GM18505 (cell line): ENCODE measurements at regions not wholly inside any gene's neighbourhood (a gene's known extent, or its start where the extent isn't known, plus 50 kb on each side); places are given as distances from the start of the nearest gene placed in this dataset.

Experiments
- ATAC-seq: cut with Tn5 transposase; IDR thresholded peaks from one replicate; pipeline ENCODE4 v1.9.1; 2021; ENCODE audit not compliant: unreplicated experiment
- POLR2A ChIP-seq: IDR thresholded peaks from 4 replicates; pipeline ENCODE4 v1.6.1; 2011; ENCODE audit warnings: borderline replicate concordance; ENCODE audit not compliant: insufficient read depth, insufficient read length; ENCODE audit errors: extremely low read depth

DNA sequence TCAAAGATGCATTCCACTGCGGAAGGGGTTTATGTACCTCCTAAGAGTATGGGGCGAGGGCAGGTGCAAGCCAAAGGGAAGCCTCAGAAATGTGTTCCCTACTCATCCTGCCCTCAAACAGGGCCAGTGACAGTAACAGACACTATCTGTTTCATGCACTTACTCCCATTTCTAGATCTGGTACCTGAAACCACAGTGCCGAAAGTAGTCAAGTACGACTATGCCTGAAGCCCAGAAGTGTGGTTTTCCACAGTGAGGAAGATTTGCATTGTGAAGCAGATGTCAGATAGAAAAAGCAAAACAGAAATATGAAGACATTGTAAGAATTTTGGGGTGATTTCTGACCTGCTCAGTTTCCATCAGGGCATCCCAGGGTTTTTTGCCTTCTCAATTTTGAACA is 748.7 kb downstream of the RNF144A start:
- no peak for TF ChIP-seq POLR2A
- ATAC-seq = no peak

DNA sequence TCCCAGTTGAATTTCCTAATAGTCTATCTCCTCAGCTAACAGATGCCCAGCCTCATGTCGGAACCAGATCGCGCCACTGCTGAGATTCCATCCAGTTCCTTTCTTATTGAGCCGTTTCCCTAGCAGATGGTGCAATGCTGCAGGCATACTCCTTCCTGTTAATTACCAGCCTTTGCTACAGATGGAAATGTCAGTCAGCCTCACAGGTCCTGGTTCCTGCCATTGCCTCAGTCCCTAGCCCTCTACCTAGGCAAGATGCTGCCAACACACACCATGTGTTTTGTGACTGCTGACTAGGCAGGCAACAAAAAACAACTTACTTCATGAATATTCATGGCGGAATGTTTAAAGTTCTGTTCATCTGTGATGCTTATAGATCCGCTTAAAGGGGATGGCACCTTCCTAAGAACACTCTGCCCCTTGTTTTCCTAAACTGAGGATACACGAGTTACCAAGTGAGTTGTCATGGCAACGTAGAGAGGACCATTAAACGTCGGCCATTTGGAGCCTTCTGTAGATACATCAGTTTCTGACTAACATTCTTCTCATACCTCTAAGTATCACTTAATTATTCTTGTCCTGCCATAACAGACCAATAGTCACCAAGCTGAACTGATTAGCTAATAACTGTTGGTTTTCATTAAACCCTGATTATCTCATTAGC is 749.5 kb downstream of the RNF144A start:
- ATAC-seq = no peak
- no peak for TF ChIP-seq POLR2A

DNA sequence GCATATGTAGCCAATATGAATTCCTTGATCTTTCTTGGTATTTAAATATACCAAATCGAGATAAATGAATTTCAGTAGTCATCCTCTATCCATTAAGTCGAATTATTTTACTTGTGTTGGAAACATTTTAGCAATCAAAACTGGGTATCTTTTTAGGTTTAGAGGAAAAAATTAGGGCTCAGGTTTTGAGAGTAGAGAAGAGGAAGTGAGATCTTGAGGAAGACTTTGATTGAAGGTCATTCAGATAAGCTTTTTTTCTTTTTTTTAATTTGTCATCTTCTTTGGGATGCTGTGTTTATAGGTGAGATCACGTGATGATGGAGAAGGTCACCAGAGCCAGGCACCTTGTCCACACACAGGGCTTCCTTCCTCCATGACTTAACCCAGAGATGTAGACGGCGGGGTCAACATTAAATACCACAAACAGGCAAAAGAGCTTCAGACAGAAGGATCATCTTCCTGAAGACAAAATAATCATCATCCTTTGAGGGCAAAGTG is 750.1 kb downstream of the RNF144A start:
- TF ChIP-seq POLR2A = no peak
- ATAC-seq = no peak

DNA sequence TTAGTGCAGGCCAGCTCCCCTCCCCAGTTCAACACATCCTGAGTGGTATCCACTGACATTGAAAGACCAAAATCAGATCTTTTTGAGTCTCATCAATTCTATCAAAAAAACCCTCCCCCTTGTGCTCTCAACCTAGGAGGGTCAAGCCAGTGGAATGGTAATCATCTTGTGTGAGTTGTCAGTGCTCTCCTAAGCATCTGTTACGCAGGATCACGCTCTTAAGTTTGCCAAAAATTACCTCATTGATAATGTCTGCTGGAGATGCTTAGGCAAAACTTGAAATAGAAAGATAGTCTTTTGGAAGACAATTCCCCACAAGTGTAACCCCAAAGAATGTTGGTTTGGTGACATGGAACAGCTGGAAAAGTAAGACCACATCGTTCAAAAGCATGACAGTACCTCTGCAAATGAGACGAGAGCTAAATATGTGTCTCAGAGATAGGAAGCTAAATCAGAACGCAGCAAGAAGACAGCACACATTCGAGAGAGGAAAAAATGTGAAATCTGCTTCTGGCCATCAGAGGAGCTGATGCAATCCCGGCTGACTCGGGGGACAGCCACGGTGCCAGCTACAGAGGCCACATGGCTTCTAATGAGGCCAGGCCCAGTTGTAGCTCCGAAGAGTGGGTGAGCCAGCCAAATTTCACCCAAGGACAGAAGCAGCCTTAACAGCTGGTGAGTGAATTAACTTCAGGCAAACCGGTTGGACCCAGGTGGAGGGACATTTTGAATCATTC is 753.9 kb downstream of the RNF144A start:
- TF ChIP-seq POLR2A = no peak
- ATAC-seq = no peak

DNA sequence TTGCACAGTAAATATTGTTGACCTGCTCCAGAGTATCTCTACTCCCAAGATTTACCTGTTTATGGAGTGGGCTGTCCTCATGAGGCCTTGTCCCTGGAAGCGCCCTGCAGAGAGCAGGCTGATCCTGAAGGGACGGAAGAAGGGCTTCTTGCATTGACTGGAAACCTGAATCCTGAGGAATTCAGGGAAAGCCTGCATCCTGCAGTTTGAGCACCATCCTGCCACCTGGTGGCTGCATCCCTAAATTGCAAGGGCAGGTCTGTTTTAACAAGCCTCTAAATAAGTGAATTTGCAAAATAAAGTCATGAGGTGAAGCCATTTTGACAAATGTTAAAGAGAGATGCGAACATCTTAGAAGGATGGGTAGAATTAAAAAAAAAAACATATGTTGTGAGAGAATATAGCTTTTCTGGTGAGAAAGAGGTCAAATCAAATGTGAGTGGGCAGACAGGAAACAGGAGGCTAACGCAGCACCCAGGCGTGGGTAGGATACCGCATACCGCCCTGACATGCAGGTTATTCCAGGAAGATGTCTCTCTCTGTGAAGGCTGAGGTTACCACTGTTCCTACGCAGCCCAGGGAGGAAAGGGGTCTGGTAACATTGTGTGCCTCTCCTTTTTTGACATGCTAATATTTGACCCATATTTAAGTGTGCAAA is 754.9 kb downstream of the RNF144A start:
- TF ChIP-seq POLR2A = no peak
- ATAC-seq = no peak

DNA sequence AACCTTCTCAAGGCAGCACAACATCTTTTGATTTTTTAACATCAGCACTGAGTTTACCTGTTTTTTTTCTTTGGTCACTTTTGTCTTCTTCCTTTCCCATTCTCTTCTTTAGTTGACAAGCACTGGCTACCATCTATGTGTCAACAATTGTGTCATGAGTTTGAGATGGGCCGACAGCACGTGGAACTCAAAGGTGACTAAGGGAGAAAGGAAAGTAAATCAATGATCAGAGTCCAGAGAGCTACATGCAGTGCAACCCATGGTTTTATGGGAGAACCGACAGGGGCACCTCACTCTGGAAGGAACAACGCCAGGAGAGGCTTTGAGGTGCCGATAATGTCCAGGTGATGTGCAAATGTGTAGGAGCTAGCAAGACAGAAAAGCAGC is 755.5 kb downstream of the RNF144A start:
- no peak for ATAC-seq
- TF ChIP-seq POLR2A = no peak

DNA sequence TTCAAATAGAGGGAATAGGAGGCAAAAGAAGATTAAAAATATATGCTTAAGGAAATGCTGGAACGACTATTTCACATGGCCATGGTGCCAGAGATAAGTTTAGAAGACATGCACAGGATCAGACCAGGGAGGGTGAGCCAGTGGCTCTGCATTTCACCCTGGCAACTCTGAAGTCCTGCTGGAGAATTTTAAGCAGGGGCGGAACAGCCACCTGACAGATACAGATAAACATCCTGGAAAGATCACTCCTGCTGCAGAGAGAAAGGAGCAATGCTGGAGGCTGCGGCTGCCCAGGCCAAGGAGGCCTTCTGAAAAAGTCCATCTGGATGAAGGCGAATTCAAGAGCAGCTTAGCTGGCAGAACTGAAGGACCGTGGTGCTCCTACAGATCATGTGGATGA is 755.9 kb downstream of the RNF144A start:
- no peak for ATAC-seq

DNA sequence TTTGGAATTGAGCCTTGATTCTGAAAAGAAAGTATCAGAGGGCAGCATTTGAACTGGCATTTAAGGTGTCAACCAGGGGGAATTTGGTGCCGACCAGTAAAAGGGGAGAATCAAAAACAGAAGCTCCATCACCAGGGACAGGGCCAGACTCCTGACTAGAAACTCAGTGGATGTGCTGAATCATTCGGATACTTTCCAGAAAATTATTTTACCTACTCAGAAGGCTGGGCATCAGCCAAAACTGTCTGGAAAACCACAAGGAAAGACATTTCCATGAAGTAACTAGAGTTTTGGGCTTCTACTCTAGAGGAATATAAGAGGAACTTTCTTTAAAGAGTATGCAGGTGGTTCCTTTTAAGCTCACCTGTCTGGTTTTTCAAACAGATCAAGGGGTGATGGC is 756.6 kb downstream of the RNF144A start:
- no peak for ATAC-seq
- TF ChIP-seq POLR2A = no peak

More for the DNA sequence above, 755.9 kb downstream of the RNF144A start:
- TF ChIP-seq POLR2A = no peak

DNA sequence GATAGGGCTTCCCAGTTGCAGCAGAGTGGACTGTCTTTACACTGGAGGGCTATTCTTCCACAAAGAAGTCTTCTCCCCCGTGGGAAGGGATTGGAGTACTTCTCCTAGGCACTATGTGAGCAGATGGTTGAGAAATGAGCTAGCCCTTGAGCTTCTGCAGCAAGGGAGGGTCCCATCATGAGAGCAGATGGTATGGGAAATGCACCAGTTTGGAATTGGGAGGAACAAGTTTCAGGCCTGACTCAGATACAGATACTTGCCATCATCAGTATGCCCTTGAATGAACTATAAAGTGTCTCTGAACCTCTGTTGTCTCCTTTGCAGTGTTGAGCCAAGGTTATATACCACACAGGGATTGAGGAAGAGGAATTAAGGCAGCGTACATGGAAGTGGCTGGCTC is 757.4 kb downstream of the RNF144A start:
- no peak for ATAC-seq

DNA sequence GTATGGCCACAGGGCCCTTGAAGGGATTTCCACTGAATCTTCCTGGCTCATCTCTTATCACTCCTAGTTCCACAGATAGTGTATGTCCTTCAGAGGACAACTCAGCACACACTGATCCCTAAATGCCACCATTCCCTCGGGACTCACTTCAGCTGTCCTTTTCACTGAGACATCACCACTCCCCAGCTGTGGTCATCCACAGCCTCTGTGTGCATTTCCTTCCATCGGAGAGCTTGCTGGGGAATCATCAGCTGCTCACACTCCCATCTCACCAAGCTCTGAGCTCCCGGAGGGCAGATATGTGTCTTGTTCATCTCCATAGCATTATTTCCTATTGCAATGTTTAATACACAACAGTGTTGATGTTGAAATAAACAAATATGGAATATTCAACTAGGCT is 759.5 kb downstream of the RNF144A start:
- TF ChIP-seq POLR2A = no peak
- ATAC-seq = no peak

More for the DNA sequence above, 757.4 kb downstream of the RNF144A start:
- TF ChIP-seq POLR2A = no peak

DNA sequence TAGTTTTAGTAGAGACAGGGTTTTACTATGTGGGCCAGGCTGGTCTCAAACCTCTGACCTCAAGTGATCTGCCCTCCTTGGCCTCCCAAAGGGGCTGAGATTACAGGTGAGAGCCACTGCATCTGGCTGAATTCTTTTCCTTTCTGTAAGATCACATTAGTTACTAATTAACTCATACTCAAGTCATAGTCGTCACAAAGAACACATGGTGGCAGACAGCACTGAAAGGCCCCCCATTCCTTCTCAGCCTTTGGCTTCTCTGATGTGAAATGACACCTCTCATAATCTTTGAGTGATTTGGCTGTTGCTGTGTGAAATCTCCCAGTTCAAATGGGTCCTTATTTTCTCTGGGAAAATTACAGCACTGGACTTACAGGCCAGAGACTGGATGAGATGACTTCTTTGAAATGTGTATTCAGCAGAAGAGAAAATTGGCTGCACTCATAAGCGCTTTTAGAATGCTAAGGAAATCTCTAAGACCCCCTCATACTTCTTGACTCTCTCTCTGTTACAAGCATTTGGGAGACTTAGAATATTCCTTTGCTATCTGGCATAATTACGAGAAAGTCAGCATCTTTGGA is 764.8 kb downstream of the RNF144A start:
- TF ChIP-seq POLR2A = no peak

DNA sequence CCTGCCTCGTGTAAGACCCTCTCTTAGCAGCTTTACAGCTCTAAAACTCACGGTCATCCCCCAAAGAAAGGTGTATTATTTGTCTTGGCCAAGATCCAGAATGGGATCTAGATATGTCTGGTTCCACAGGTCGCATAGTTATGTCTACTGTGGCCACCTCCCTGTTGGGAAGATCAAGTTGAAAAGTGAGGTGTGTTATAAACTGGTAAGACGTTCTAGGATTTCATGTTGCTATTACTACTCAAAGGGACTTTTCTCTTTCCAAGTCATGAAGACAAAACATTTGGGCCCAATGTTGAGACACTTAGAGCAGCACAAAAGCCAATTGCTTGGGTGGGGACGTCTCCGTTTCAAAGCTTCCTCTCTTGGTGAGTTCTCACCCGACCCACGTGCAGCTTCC is 766.0 kb downstream of the RNF144A start:
- no peak for ATAC-seq
- no peak for TF ChIP-seq POLR2A

More for the DNA sequence above, 764.8 kb downstream of the RNF144A start:
- ATAC-seq = no peak

DNA sequence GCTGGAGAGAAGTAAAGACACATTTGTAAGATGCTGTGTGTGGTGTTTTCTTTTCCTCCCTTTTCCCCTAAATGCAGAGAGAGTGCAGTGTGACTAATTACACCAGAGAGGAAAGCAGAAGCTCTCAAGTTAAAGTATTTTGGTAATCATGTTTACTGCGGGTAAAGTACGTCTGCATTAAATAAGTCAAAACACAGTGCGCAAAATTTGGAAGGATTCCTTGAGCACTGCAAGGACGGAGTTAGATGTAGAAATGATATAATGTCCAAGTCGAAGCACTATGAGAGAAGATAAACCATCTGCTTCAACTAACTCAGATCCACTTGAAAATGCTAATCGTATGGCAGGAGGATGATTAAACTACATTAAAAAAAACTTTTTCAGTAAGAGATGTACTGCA is 766.5 kb downstream of the RNF144A start:
- no peak for ATAC-seq
- TF ChIP-seq POLR2A = no peak

DNA sequence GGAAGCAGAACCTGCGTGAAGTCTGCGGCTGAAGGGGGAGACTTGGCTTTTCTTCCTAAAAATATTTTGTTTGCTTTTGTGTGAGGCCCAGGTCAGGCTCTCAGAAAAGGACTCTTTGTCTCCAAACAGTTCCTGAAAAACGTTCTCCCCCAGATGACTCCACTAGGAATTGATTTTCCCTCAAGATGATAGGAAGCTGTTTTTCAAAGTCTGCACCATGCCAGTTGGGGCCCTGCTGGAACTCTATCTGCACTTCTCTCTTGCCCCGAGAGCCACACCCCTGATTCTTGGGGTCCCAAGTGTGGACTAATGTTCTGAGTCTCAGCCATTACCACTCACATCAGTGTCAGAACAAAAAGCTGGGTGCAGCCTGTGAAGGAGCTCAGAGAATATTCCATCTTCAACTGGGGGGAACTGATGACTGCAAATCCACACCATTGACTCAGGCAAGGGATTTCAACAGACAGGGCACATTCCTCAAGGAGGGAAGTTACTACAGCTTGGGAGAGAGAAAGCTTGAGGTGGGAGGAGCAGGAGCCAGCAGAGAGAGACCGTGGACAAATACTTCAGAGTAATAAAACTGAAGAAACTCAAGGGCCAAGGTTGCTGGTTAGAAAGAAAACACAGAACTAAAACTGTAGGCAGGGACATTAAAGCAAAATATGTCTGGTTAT is 768.3 kb downstream of the RNF144A start:
- no peak for TF ChIP-seq POLR2A
- no peak for ATAC-seq

DNA sequence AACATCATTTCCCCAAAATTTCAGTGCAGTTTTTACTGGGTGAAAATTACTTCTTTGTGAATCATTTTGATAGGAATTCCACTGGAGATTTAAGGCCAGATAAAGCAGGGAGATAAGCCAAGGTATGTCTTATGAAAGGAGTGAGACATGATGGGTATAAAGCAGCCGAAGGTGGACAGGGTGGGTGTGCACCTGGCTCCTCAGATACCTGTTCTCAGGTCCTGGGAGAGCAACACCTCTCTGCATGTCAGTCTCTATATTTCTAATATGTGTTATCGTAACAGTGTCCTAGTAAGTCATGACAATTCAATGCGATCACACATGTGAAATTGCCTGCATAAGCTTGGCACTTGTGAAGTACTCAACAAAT is 768.8 kb downstream of the RNF144A start:
- no peak for ATAC-seq
- TF ChIP-seq POLR2A = no peak
